HepG2 (cell line): ENCODE measurements at regions not wholly inside any gene's neighbourhood (a gene's known extent, or its start where the extent isn't known, plus 50 kb on each side); places are given as distances from the start of the nearest gene placed in this dataset.

Experiments
- ATAC-seq: fragments of 200-7000 bp; cut with Tn5 transposase; 3 replicates; pipeline ENCODE4 v1.9.1; 2020; ENCODE audit warnings: mild to moderate bottlenecking, moderate library complexity
- BruUV-seq: library from RNA; stranded (reverse); fragments of 400-500 nt; replicated peaks from 2 replicates; lab custom pipeline; 2021; lab: Mats Ljungman, UMichigan
- CTCF ChIA-PET: fragments of 300-600 bp; formaldehyde crosslinking; extraction: SDS; loops from one replicate; lab custom pipeline; 2021; ENCODE audit warnings: low total read pairs, inconsistent platforms, low intra/inter-chr PET ratio; lab: Yijun Ruan, JAX
- POLR2A ChIA-PET: fragments of 350-600 bp; sonication (Branson Sonifier 250); formaldehyde crosslinking; loops from one replicate; lab custom pipeline; 2020; ENCODE audit warnings: antibody characterized with exemption, inconsistent platforms; lab: Yijun Ruan, JAX
- DNase-seq: peaks from one replicate; pipeline ENCODE4 v3.0.0-alpha.2; 2015; ENCODE audit warnings: low spot score
- FAIRE-seq: peaks from 3 replicates; lab custom pipeline; 2011; peaks lifted over from hg19 to GRCh38; lab: Jason Lieb, UNC
- H2AFZ ChIP-seq: one replicate; pipeline ENCODE4 v1.6.1; 2011; ENCODE audit warnings: low read length, inconsistent platforms
- H3K27ac ChIP-seq: fragments of 300-600 bp; 3 replicates; pipeline ENCODE4 v1.8.0; 2011; ENCODE audit warnings: mixed run types, mild to moderate bottlenecking, mixed read lengths, low read length, inconsistent platforms; ENCODE audit not compliant: insufficient read depth; ENCODE audit errors: extremely low read length
- H3K27me3 ChIP-seq, 2 experiments: fragments of 200-600 bp in 1 of 2; 2 replicates in 1 of 2; 3 replicates in 1 of 2; pipeline versions ENCODE4 v1.6.0 to v1.8.0; 2011; ENCODE audit warnings: low read length in 2 of 2, mild to moderate bottlenecking in 2 of 2, moderate library complexity in 2 of 2, inconsistent platforms in 1 of 2; ENCODE audit not compliant: insufficient read depth in 2 of 2, control insufficient read depth in 1 of 2
- H3K36me3 ChIP-seq, 2 experiments: fragments of 200-600 bp in 1 of 2; replicated peaks in 1 of 2; 2 replicates in 1 of 2; 3 replicates in 1 of 2; pipeline versions ENCODE4 v1.5.1 to v1.8.0; 2011; ENCODE audit warnings: low read length in 2 of 2, inconsistent platforms in 1 of 2; ENCODE audit not compliant: insufficient read depth in 2 of 2, control insufficient read depth in 1 of 2
- H3K4me1 ChIP-seq: 2 replicates; pipeline ENCODE4 v1.5.1; 2012; ENCODE audit warnings: low read length, inconsistent platforms; ENCODE audit not compliant: insufficient read depth
- H3K4me2 ChIP-seq: 2 replicates; pipeline ENCODE4 v1.6.0; 2011; ENCODE audit warnings: low read depth, low read length, inconsistent platforms
- H3K4me3 ChIP-seq, 3 experiments: fragments of 200-600 bp in 1 of 3; sonication (generic), shearing (Covaris generic) in 1 of 3; replicated peaks in 1 of 3; 2 replicates each; pipeline ENCODE4 v1.5.1; 2011 to 2016; ENCODE audit warnings: low read length in 3 of 3, inconsistent platforms in 2 of 3, low read depth in 2 of 3, mild to moderate bottlenecking in 2 of 3, control low read depth in 1 of 3, mixed read lengths in 1 of 3; ENCODE audit not compliant: insufficient read depth in 1 of 3
- H3K79me2 ChIP-seq: one replicate; pipeline ENCODE4 v1.6.1; 2011; ENCODE audit warnings: low read length, inconsistent platforms; ENCODE audit not compliant: insufficient read depth
- H3K9ac ChIP-seq: 2 replicates; pipeline ENCODE4 v1.6.0; 2011; ENCODE audit warnings: mild to moderate bottlenecking, low read depth, low read length, inconsistent platforms; ENCODE audit not compliant: insufficient read depth
- H3K9me3 ChIP-seq: 2 replicates; pipeline ENCODE4 v1.5.1; 2012; ENCODE audit warnings: mild to moderate bottlenecking, low read length
- H4K20me1 ChIP-seq: 2 replicates; pipeline ENCODE4 v1.6.0; 2011; ENCODE audit warnings: inconsistent platforms, mild to moderate bottlenecking, low read length, moderate library complexity; ENCODE audit not compliant: insufficient read depth
- ISX ChIP-seq: sonication (generic); formaldehyde crosslinking; conservative IDR thresholded peaks from 2 replicates; pipeline ENCODE4 v1.5.0; 2020; ENCODE audit warnings: missing genetic modification reagents
- KIAA2018 ChIP-seq: sonication (generic); formaldehyde crosslinking; IDR thresholded peaks from 2 replicates; pipeline ENCODE4 v1.5.0; 2020; ENCODE audit warnings: mild to moderate bottlenecking, missing genetic modification reagents, borderline replicate concordance
- RXRA ChIP-seq: sonication (generic); formaldehyde crosslinking; IDR thresholded peaks from 2 replicates; pipeline ENCODE4 v1.5.1; 2020; ENCODE audit warnings: missing genetic modification reagents
- ZKSCAN8 ChIP-seq: IDR thresholded peaks from 2 replicates; pipeline ENCODE4 v1.6.1; 2016; ENCODE audit warnings: borderline replicate concordance, missing genetic modification reagents, missing compliant biosample characterization
- ZNF556 ChIP-seq: sonication (generic); formaldehyde crosslinking; IDR thresholded peaks from 2 replicates; pipeline ENCODE4 v1.4.0; 2020; ENCODE audit warnings: mild to moderate bottlenecking, missing genetic modification reagents, borderline replicate concordance
- WGBS: methylation state at CpG from one replicate; pipeline ENCODE4 v1.1.6; 2017; ENCODE audit warnings: low lambda C conversion rate; 5-methylcytosine and 5-hydroxymethylcytosine counted together
- in situ Hi-C: cut with HindIII; loops from 2 replicates; pipeline ENCODE4 v1.10.0; 2017; ENCODE audit warnings: low pct_unique_long_range_greater_than_20kb; ENCODE audit not compliant: extremely low pct_ligation_motif_present
- intact Hi-C: fragments of 100-400 bp; cut with micrococcal nuclease; formaldehyde crosslinking; loops from one replicate; pipeline ENCODE4 v1.10.0; 2022; ENCODE audit not compliant: unreplicated experiment

- TF ChIP-seq KIAA2018 (CRISPR knock-in tag) (no peak), ISX (CRISPR knock-in tag) (no peak), RXRA (CRISPR knock-in tag) (no peak), ZKSCAN8 (CRISPR knock-in tag) (no peak)
These were observed 86.6 kb upstream of the ACTRT2 start (continued) for GRCh38 chr1:2934642-2935081.

GRCh38 chr1:2935184-2935583, 86.1 kb upstream of the ACTRT2 start:
- Histone ChIP-seq H4K20me1 (peaks cover 3% of the 10 kb centered on the region; the same call in 1 of the 2 replicates), H3K4me3 (no peak overlapping the region), H3K36me3 (no peaks in the 10 kb centered on the region), H3K9me3 (no peaks in the 10 kb centered on the region), H3K9ac (no peak overlapping the region), H3K27ac (no peak overlapping the region), H3K79me2 (no peaks in the 10 kb centered on the region), H3K4me1 (no peaks in the 10 kb centered on the region), H2AFZ (no peak overlapping the region), H3K27me3 (peaks cover 18 to 66% of the 10 kb centered on the region in 2 experiments), H3K4me2 (no peak overlapping the region)
- no CpG with 5 or more reads among the region's 5 CpGs for WGBS
- no peak for DNase-seq
- ATAC-seq: no peak
- POLR2A ChIA-PET: no interaction called here
- BruUV-seq: no TSS peak
- in situ Hi-C loops (no loop called here), intact Hi-C loops (no loop called here)
- no peak for FAIRE-seq
- CTCF ChIA-PET: no interaction called here
- no peak for TF ChIP-seq ZNF556 (CRISPR knock-in tag)
